Testis (tissue), 2 donors: ENCODE measurements at regions not wholly inside any gene's neighbourhood (a gene's known extent, or its start where the extent isn't known, plus 50 kb on each side); places are given as distances from the start of the nearest gene placed in this dataset.

ENCODE experiments used
- CTCF ChIP-seq, 3 experiments: fragments of 450-650 bp in 2 of 3; fragments of 200-600 bp in 1 of 3; sonication (generic) in 1 of 3; IDR thresholded peaks; one replicate each; pipeline ENCODE4 v1.5.1; 2016 to 2019; ENCODE audit warnings: antibody characterized with exemption in 3 of 3, mild to moderate bottlenecking in 2 of 3, moderate library complexity in 1 of 3
- POLR2A ChIP-seq: fragments of 450-650 bp; IDR thresholded peaks from one replicate; pipeline ENCODE4 v1.6.1; 2017; ENCODE audit warnings: antibody characterized with exemption, mild to moderate bottlenecking, moderate library complexity

DNA sequence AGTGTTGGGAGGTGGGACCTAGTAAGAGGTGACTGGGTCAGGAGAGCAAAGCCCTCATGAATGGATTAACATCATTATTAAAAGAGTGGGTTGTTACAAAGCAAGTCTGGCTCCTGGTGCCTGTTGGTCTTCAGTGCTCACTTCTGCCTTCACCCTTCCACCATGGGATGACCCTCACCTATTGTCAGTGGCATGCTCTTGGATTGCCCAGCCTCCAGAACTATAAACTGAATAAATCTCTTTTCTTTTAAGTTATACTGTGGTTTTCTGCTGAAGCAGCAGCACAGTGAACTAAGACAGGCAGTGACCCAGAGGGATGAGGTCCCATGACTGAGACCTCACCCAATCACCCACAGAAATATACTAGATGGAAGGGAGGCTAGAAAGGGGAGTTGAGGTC lies 57.5 kb upstream of the ATL2 start:
- no peak for TF ChIP-seq POLR2A
- TF ChIP-seq CTCF (IDR thresholded peaks at IDR 0.05), result no peak
